ENCODE measurements at regions not wholly inside any gene's neighbourhood (a gene's known extent, or its start where the extent isn't known, plus 50 kb on each side); places are given as distances from the start of the nearest gene placed in this dataset.
A peak's percentile ranks its signal among the peaks of the same experiment; 100 is the strongest.

DNA sequence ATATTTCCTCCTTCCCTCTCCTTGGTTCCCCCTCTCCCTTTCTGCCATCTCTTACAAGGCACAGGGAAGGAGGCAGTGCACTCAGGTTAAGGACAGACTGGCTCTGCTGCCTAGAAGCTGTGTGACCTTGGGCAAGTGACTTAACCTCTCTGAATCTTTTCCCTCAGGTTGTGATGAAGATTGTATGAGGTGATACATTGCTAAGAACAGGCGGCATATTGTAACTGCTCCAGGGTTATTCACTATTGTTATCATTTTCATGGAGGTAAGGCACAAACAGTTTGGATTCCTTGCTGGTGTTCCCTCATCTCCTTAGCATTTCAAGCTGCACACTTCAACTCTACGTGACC is 126.6 kb upstream of the CXCR4 start:
- DNase-seq (ENCODE audit: low spot score): no peak

DNA sequence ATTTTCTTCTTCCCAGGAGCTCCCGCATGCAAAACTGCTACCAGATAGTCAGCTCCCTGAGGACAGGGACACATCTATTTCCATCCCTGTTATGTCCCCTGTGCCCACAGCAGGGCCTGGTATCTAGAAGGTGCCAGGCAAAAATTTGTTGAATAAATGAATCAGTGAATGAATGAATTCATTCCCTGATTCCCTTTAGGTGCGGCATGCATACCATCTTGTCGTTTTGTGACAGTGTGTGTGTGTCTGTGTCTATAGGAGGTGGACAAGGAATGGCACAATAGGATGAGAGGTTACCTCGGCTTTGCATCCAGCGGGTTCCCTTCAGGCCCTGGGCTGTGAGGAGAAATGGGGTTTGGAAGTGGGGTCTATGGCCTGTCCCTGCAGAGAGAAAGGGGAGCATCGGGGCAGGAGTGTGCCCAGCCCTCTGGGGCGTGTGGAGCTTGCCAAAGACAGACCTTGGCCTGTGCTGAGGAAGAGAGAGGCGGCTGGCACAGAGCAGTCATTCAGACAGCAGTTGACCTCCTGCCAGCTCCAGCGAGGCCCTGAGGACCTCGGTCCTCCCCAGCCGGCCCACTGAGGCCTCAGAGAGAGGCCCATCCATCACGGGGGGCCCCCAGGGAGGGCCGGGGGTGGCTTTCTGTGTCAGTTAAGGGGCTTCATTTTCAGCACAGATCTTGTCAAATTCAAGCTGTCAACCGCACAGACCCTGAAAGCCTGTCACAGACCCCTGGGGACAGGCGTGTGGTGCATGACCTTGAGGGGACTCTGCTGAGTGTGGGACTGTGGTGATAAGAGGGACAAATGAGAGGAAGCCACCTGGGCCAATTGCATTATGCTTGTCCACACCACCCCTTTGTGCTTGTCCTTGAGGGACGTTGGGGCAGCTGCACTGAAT is 125.9 kb upstream of the CXCR4 start:
- no peak for DNase-seq (ENCODE audit: low spot score)

DNA sequence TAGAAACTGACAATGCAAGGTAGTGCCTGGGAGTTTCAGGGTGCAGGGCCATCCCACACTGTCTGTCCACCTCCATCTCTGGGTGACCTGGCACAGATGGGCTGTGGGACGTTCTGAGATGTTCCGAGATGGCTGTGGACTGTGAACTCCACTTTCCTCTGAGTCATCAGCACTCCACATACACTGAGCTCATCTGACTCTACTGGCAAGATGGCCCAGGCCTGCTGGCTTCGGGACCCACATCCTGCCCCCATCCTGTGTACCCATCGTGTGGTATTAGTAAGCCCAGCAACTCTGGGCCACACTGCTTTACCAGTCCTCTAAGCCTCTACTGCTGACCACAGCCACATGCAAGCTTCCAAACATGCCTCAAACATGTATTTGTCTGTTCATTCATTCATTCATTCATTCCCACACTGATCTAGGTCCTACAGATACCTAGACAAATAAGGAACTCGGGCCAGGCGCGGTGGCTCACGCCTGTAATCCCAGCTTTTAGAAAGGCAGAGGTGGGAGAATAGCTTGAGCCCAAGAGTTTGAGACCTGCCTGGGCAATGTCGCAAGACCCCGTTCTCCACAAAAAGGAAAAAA is 124.8 kb upstream of the CXCR4 start:
- DNase-seq (ENCODE audit: low spot score): no peak

DNA sequence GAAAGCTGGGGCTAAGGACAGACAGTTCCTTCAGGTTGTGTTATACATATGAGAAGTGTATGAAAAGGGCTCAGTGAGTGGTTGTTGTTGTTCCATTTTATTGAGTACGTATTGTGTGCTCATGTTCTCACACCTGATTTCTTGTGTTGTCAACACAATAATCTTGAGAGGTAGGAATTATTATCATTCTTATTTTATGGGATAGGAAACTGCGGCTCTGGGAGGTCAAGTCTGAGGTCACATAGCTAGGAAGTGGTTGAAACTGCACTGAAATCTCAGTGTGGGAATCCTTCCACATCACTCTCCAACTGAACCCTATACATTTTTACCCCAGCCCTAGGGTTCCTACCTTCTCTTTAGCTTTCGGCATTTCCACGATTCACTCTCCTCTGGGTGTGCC is 124.2 kb upstream of the CXCR4 start:
- no peak for DNase-seq (ENCODE audit: low spot score)

DNA sequence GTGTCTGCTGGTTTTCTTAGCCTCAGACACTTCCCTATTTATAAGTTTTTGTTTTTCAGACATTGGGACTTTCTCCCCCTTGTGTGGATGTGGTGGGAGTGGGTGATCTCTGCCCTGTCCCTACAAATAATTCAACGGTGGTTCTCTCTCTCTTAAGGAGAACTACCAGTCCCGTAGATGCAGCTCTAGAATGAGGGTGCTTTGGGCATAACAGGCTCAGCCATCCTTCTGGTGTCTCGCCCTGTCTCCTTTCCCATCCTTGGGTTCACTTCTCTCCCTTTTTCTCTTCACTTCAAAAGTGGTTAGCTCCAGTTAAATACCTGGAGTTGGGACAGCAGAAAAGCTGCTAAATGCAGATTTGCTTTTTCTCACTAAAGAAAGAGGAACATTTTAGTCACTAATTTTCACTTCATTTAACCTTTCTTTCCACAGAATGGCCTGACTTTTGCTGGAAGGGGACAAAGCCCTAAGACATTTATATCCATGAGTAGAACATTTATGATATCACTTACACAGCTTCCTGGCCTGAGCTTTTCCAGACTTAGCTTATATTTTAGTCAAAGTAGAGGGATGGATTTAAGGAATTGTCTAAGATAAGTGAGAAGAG is 121.2 kb upstream of the CXCR4 start:
- no peak for DNase-seq (ENCODE audit: low spot score)

DNA sequence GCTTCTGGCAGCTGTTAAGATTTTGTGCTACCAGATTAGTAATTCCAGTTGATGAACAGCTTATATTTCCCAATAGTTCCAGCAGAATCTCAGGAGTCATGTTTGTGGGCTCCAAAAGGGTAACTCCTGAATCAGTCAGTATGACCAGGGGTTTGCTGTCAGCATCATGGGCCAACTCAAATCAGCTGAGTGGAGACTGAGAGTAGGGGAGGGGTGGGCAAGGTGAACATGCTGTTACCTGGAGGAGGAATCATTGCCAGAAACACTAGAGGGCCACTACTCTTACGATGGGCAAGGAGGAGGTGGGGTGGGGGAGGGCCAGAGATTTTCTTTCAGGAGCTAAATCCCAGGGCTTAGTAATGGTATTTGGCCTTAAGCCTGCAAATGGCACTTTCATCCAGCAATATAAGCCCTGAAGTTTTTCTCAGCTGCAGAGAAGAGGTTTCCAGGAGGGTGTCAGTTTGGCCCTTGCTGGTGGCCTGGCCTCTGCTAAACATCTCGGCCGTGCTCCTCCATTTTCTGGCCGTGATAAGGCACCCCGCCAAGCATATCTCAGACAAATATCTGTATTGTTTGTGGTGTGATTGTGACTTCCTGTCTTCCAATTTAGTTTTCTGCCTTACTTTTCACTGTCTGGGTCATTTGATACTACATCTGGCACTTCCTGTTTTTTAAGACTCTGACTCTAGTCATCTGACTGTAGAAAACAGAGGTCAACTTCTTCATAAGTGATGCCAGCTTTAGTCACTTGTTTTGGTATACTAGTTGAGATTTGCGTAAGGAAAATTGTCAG is 120.5 kb upstream of the CXCR4 start:
- DNase-seq (ENCODE audit: low spot score): peak; percentile 42

DNA sequence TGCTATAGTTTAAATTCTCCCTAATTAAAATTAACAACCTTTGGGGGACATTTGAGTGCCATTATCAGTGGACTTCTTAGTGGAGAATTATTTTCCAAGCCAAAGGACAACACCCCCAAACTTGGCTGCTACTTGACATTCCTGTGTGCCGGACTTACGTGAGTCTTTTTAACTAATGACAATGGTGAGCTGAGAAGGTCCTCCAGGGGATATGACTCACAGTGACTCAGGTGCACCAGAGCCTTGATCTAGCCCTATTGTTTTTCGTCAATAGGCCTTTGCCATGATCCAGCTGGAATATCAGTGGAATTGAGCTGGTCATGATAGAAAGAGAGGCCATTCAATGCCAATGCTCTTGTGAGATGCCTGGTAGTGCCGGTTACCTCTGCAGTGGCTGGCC is 118.1 kb upstream of the CXCR4 start:
- no peak for DNase-seq (ENCODE audit: low spot score)

DNA sequence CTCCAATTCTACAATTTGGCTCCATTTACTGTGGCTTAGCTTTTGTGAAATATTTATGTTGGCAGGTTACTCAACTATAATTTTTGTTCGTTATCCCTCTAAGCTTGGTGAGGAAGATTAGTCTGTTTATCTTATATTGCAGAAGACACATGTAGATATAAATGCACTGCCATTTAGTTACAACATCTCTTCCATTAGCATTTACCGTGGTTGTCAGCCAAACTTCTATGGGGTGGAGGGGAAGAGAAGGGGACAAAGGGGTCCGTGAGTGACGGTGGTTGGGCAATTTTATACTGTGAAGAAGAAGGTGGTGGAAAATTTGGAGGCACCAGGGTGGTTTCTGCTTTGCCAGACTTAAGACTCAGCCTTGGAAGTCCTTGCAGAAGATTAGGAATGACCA is 117.6 kb upstream of the CXCR4 start:
- DNase-seq (ENCODE audit: low spot score): no peak

DNA sequence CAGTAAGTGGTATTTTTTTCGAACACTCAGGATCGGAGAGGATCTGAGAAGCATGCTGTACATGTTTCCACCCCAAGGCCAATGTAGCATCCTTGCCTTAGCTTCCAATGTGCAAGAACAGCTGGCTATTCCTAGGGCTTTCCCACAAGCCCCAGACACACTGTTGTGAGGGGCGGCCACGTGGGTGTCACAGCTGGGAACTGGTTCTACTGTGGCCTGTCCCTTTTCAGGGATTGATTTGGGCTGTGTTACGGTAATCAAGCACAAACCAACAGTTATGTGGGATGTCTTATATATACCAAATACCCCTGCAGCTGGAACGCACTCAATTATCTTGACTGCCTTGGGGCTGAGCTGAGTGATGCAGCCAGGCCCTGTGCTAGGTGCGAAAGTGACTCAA is 116.3 kb upstream of the CXCR4 start:
- no peak for DNase-seq (ENCODE audit: low spot score)

DNA sequence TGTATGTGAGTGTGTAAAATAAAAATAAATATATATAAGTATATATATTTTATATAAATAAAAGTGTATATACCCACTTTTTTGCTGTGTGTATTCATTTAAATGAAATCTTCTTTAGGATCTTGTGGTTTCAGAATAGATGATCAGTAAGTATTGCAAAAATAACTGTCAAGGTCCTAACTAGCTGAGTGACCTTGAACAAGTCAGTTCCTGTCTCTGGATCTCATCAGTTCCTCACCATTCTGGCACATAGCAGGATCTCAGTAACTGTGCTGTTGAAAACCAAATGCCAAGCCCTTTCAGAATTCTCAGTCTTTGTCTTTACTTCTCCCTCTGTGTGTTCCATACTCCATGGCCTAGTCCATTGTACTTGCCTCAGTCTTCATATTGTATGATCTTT is 115.3 kb upstream of the CXCR4 start:
- no peak for DNase-seq (ENCODE audit: low spot score)

DNA sequence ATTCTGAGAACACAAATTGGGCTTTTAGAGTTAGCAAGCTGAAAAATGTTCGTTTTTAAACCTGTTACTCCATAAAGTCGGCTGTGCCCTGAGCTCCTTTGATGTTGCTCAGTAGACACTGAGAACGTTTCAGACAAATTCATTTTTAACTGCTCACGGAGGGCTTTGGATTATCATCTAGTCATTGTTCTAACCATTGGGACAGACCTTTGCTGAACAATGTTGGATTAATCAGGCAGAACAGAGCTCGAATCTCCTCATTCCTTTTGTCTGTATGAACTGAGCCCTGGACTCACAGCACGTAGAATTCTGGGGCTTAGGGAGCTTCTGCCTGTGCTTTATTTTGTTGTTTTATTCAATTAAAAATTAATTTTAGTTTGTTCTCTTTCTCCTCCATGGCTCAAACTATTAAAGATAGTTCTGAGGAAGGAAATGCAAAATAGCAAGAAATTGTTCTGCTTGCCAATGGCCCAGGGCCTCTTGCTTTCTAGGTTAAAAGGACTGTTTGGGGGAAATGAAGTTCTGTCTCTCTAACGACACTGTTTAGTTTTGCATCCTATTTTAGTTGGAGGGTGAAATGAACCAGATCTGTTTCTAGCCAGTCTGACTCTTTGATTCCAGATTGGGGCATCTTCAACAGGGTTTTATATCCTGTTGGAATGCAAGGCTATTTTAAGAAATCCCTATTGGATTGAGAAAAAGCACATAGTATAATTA is 114.7 kb upstream of the CXCR4 start:
- DNase-seq (ENCODE audit: low spot score): peak; percentile 36

DNA sequence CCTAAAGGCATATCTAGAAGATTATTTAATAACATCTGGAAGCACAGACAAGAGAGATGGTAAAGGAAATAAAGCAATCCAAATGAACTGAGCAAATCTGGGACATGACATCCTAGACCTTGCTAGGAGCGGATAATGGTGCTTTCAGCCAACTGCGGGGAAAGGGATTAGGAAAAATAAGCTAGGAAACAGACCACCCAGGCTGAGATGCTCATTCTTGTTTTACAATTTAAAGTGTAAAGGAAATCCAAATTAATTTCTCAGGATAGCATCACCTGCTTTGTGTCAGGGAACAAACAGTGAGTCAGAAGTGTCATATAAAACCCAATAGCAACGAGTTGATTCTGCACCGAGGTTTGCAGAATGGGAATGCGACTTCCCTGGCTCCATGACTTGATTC is 112.5 kb upstream of the CXCR4 start:
- DNase-seq (ENCODE audit: low spot score): no peak

DNA sequence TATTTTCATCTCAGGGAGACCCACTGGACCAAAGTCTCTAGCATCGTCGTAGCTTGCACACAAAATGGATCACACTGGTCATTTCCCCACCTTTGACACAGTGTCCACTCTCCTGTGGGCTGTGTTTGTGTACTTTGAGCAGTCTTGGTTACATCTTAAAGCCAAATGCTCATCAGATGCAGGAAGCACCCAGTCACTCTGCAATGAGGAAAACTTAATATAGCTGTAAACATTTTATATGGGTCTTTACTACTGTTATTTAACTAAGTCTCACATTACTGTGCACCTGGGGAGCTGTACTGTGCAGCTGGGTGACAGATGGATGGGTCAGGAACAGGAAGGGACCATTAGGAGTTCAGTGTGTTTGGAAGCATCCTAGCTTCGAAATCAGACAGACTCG is 109.0 kb upstream of the CXCR4 start:
- no peak for DNase-seq (ENCODE audit: low spot score)

DNA sequence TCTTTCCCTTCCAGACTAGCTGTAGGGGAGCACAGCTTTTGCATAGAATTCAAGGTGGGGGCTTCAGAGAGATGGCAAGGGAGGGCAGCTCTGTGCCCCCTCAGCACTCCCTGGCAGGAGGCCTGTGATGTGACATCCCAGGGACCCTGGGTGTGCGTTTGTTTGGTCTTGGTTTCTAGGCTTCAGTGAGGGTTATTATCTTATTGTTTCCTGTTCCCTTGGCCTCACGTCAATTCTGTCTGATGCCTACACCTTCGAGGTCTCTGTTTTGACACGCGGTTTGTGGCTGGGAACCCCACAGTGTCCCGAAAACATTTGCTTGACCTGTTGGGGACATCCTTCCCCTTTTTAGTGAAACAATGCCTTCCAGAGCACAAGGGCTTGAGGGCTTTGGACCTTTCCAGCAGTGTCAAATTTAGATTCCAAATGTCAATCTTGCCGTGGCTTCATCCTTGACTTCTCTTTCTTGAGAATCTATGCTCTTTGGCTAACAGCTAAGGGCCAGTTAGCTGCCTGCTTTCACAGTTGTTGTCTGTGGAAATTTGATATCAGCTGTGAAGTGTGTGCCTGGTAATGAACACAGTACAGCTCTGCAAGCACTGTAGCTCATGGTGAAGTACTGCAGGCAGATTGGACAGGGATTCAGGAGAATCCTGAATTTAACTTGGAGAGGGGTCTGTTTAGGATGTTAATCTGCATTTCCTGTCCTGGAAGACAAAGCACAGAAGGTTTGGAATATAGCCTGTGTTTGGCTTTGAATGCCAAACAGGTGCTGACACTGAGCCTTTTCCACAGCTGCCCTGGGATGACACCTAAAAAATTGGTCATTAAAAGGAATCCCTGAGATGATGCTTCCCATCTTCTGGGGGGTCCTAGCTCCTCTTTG is 108.2 kb upstream of the CXCR4 start:
- no peak for DNase-seq (ENCODE audit: low spot score)

DNA sequence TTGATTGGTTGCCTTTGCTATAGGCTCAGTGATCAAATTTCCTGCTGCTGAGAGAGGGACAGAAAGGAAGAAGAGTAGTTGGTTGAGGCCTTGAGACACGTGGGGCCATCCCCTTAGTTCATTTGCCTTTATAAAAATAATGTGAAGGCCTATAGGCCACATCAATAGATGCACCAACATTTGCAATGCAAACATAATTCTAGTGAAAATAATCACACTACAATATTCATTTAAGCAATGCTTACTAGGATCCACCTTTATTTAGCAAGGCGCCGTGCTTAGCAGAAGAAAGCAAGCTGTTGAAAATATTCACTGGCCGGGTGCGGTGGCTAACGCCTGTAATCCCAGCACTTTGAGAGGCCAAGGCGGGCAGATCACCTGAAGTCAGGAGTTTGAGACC is 105.3 kb upstream of the CXCR4 start:
- no peak for DNase-seq (ENCODE audit: low spot score)

DNA sequence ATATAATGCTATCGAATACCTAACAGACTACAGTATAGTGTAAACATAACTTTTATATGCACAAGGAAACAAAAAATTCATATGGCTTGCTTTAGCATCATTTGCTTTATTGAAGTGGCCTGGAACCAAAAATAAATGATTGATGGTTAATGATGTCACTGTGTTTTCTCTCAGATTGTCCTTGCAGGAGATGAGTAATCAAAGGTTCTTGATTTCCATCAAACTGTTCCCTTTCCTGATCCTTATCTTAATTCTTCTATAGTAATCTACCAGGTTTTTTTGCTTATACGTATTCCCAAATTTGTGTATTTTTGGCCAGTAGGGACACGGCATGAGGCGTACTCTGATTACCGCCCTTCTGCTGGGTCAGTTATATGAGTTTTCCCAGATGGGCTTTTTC is 104.9 kb upstream of the CXCR4 start:
- DNase-seq (ENCODE audit: low spot score): no peak

DNA sequence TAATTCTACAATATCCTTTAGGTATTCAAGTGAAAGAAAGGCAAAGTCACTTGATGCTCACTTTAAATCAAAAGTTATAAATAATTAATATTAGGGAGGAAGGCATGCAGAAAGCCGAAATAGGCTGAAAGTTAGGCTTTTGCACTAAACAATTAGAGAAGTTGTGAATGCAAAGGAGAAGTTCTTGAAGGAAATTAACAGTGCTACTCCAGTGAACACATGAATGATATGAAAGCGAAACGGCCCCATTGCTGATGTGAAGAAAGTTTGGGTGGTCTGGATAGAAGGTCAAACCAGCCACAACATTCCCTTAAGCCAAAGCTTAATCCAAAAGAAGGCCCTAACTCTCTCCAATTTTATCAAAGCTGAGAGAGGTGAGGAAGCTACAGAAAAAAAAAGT is 103.1 kb upstream of the CXCR4 start:
- no peak for DNase-seq (ENCODE audit: low spot score)

DNA sequence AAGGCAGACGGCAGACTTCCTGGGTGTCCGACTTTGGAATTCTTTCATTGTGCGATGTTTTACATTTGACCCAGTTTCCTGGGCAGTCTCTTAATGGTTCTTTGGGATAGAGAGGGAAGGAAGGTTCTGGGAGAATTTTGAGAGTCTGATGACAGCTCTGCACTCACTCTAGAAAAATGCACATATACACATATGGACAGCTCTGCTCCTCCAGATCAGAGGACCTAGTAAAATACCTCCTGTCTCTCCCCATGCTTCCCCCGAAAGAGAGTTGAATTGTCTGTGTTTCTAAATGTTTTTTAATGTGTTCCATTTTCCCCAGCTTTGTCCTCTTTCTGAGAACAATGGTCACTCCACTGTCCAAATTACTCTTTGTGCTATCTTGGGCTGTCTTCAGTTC is 102.0 kb upstream of the CXCR4 start:
- DNase-seq (ENCODE audit: low spot score): peak; percentile 37

DNA sequence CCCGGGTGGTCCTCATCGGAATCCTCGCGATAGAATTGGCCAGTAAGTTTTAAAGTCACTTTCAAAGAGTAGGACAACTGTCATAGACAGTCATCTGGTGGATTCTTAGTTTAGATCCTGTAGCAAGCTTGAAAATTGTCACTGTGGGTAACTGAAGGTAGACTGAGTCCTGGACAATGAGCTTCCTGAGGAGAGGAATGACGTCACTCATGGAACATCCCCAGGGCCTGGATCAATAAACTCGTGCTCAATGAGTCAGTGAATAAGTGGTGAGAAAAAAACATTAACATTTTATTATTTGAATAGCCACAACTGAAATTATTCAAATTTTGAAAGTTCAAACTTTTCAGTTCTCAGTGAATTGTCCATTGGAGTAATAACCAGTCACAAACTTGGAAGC is 101.4 kb upstream of the CXCR4 start:
- no peak for DNase-seq (ENCODE audit: low spot score)

DNA sequence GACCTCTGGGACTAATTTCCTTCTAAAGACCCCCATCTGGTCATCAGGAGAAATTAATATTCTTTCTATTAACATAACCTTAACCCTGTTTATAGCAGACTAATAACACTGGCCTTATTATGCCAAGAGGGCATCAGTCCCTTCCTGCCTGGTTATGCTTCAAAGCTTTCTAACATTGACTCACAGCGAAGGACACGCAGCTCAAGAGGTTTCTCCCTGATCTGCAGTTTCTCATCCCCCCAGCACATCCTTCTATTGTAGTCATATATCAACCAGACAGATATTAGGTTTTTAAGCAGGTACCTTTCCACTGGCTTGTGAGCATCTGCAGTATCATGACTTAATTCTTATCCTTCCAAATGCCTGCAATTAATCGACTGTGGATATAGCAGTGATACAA is 100.0 kb upstream of the CXCR4 start:
- DNase-seq (ENCODE audit: low spot score): no peak

Data from umbilical cord (tissue), 1 donor.